GM18909 (cell line): ENCODE measurements at regions not wholly inside any gene's neighbourhood (a gene's known extent, or its start where the extent isn't known, plus 50 kb on each side); places are given as distances from the start of the nearest gene placed in this dataset.

Experiments
- ATAC-seq: cut with Tn5 transposase; IDR thresholded peaks from one replicate; pipeline ENCODE4 v1.9.1; 2021; ENCODE audit warnings: mild to moderate bottlenecking; ENCODE audit not compliant: unreplicated experiment, poor library complexity

- no peak for ATAC-seq
These were observed 415.9 kb upstream of the SULF2 start for GRCh38 chr20:48201188-48201587.

DNA sequence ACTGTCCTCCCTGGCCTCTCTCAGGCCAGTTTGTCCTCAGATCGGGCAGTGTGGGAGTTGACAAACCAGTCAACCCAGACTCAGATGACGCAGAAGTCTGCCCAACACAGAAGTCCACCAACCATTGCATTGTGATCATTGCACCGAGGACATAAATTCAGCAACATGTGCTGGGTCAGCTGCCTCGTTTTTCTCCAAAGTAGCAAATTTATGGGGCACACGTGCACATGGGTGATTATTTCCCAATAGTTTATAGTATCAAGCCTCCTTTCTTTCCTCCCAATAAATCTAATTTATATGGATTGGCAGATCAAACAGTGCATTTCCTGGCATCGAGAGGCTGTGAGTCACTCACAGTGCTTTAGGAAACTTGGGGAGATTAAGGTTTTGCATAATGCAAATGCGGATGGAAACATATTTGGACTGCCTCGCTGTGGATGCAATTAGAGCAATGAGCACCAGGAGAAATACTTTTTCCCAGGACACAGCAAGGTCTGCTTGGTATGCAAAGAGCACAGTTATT lies 413.7 kb upstream of the SULF2 start:
- ATAC-seq: no peak

- ATAC-seq: no peak
These were observed 411.8 kb upstream of the SULF2 start for GRCh38 chr20:48197066-48197465.

- no peak for ATAC-seq
These were observed 411.2 kb upstream of the SULF2 start for GRCh38 chr20:48196486-48196885.

DNA sequence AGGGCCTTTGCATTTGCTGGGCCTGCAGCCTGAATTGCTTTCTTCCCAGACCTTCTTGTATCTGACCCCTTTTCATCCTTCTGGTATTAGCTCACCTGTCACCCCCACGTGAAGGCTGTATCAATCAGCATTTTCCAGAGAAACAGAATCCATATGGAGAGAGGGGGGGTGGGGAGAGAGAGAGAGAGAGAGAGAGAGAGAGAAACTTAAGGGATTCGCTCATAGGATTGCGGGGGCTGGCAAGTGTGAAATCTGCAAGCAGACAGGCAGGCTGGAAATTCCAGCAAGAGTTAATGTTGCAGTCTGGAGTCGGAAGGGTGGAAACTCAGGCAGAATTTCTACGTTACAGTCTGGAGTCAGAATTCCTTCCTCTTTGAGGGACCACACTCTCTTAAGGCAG lies 410.7 kb upstream of the SULF2 start:
- no peak for ATAC-seq

DNA sequence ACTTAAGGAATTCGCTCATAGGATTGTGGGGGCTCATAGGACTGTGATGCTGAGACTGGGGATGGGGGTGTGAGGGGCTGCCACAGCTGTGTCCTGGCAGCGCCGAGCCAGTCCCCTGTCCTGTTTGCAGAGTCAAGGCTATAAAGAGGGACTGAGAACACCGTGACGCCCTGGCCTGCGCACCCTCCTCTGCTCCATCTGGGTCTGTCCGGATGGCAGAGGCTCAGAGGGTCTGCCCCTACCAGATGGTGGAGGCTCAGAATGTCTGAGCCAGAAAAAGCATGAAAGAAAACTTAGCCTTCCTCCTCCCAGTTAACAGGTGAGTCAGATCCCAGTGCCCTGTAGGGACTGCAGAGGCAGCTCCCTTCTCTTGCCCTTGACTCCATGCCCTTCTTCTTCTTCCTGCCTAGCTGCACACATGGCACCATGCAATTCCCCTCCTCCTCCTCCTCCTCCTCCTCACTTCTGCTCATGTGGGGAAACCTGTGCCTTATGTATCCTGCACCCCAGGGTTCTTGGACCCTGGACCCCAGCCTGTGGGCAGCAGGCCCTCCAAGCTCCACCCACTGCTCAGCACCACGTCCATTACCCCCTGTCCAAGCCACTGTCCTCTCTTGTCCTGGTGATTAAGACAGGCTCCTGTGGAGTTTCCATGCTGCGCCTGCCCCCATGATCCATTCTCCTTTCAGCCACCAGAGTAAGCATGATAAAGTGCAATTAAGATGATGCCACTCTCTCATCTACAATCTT lies 410.0 kb upstream of the SULF2 start:
- no peak for ATAC-seq

- ATAC-seq: no peak
These were observed 409.3 kb upstream of the SULF2 start for GRCh38 chr20:48194583-48194982.

- ATAC-seq: no peak
These were observed 408.5 kb upstream of the SULF2 start for GRCh38 chr20:48193627-48194425.

GRCh38 chr20:48192109-48192508 lies 406.8 kb upstream of the SULF2 start:
- ATAC-seq: no peak

GRCh38 chr20:48191200-48191599 lies 405.9 kb upstream of the SULF2 start:
- ATAC-seq: no peak

- no peak for ATAC-seq
These were observed 405.5 kb upstream of the SULF2 start for GRCh38 chr20:48190757-48191156.

GRCh38 chr20:48189181-48189580 lies 403.9 kb upstream of the SULF2 start:
- ATAC-seq: no peak

DNA sequence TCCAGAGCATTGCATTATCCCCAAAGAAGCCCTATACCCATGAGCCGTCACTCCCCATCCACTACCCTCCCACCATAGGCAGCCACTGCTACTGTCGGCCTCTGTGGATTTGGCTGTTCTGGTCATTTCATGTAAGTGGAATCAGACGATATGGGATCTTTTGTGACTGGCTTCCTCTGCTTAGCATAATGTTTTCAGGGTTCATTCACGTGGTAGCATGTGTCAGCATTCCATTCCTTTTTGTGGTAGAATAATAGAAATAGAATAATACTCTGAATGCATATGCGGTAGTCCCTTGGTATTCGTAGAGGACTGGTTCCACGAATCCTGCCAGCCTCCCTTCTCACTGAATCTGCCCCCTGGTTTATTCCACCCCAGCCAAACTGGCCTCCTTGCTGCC lies 402.6 kb upstream of the SULF2 start:
- ATAC-seq: no peak

GRCh38 chr20:48186915-48187314 lies 401.6 kb upstream of the SULF2 start:
- ATAC-seq: no peak

DNA sequence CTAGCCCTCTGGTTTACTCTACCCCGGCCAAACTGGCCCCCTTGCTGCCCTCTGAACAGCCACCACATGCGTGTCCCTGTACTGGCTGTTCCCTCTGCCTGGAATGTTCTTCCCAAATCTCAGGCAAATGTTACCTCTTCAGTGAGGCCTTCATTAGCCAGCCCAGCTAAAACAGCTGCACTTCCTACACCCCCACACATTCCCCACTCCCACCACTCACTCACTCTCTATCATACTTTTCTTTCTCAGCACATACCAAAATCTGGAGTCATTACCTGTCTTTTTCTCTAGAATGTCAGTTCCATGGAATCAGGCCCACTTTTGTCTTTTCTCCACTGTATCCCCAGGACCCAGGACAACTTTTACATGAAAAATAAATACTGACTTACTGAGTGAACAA lies 401.2 kb upstream of the SULF2 start:
- ATAC-seq: no peak

- no peak for ATAC-seq
These were observed 398.9 kb upstream of the SULF2 start for GRCh38 chr20:48184229-48184628.

GRCh38 chr20:48181261-48181935 lies 396.1 kb upstream of the SULF2 start:
- ATAC-seq: no peak

- no peak for ATAC-seq
These were observed 395.3 kb upstream of the SULF2 start for GRCh38 chr20:48180618-48181017.

GRCh38 chr20:48180024-48180423 lies 394.7 kb upstream of the SULF2 start:
- ATAC-seq: no peak

- ATAC-seq: no peak
These were observed 393.4 kb upstream of the SULF2 start for GRCh38 chr20:48178633-48179032.

DNA sequence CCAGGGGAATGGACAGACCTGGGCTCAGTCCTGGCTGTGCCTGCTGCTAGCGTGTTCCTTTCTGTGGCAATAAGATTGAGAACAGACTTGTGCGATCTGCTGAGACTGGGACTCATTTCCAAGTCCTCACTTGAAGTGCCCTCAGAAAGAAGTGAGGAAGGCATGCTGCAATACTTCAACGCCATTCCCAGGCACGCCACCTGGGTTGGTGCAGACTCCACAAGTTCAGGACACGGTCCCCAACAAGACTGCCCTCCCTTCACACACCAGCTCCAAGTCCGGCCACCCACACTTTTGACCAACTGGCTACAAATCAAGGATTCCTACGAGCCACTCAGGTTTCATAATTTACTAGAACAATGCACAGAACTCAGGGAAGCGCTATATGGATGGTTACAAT lies 391.8 kb upstream of the SULF2 start:
- no peak for ATAC-seq
